Ramos (cell line): ENCODE measurements at regions not wholly inside any gene's neighbourhood (a gene's known extent, or its start where the extent isn't known, plus 50 kb on each side); places are given as distances from the start of the nearest gene placed in this dataset.

ENCODE experiments used
- in situ Hi-C: fragments of 300-500 bp; cut with MboI; formaldehyde crosslinking; loops from one replicate; pipeline ENCODE4 v1.14.3; 2022; ENCODE audit warnings: low sequenced_read_pairs; ENCODE audit not compliant: unreplicated experiment

DNA sequence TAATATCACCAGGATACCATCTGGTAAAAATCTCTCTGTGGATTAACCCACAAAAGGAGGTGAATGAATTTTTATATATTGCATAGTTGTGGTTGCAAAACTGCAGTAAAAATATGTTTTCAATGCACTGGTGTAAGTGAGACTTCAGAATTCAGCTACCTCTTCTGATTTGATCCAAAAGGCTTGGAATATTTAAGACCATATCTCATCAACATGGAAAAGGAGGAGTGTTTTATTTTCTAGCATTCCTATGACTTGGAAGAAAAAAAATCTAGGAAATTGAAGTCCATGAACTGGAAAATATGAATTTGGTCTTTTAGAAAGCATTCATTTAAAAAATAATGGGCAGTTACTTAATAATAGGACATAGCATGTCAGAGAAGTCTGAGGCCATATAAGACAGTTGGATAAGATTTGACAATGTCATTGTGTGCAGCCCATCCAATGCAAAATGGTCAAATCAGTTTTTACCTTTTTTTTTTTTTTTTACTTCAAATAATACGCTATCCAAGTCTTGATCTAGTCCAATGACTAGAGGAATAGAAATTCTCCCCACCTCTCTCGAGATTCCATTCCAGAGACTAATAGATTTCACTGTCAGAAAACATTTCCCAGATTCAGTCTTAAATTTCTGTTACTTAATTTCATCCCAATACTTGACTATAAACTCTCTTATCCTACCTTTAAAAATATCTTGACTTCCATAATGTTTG, 364.9 kb upstream of the PMFBP1 start:
- in situ Hi-C loops: no loop called here

DNA sequence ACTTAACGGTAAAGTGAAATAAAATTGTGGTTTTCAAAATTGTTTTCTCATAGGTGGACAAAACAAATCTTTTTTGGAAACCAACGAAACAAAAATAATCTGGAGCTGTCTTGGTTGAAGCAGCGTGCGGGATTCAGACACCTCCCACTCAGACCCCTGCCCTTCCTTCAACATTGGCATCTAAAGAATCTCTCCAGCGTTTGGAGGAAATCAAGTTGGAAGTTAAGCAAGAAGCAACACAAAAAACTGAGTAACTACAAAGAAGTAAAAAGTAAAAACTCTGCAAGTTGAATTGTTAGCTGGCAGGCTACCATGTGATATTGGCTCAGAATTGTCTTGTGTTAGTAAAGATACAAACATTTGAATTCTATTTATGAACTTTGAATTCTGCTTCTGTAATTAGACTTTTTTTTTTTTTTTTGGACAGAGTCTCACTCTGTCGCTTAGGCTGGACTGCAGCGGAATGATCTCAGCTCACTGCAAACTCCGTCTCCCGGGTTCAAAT, 361.0 kb upstream of the PMFBP1 start:
- in situ Hi-C loops: no loop called here

DNA sequence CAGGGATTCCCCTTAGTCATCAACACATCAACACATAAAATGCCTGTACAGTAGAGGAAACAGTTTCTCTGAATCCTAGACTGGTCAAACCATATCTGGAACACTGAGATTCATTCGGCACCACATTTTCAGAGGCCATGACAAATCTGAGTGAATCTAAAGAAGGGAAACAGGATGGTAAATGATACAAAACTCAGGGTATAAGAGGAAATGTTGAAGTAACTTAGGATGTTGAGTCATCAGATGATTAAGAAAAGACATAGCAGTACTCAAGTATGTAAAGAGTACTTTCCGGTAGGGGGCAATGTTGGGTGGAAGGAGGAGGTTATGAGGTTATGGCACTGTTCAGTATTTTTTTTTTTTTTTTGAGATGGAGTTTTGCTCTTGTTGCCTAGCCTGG, 358.5 kb upstream of the PMFBP1 start:
- in situ Hi-C loops: no loop called here

DNA sequence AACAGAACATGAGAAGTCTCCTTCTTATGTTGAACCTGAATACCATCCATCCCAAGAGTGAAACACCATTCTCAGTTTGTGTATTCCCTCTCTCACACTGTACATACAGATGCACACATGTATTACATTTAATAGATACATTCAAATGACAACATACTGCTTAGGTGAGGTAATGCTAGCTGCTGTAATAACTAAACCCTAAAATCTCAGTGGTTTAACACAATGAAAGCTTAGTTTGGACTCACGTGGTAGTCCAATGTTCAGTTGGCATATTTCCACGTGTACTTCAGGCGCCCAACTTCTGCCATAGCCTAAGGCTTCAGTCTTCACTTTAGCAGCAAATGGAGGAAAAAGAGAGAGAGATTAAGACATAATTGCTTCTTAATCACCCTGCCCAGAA, 351.1 kb upstream of the PMFBP1 start:
- in situ Hi-C loops: no loop called here

DNA sequence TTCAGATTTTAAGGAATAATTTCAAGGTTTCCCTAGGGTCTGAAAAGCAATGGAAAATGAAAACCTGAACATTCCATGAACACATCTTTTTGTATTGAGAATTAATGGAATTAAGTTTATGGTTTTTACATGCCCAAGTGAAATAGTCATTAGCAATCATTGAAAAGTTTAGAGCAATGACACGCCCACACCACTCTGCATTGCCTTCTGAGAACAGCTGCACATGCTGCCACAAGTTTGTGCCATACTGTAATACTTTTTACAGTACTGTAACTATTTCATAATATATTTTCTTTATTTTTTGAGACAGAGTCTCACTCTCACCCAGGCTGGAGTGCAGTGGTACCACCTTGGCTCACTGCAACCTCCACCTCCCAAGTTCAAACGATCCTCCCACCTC, 345.2 kb upstream of the PMFBP1 start:
- in situ Hi-C loops: no loop called here

DNA sequence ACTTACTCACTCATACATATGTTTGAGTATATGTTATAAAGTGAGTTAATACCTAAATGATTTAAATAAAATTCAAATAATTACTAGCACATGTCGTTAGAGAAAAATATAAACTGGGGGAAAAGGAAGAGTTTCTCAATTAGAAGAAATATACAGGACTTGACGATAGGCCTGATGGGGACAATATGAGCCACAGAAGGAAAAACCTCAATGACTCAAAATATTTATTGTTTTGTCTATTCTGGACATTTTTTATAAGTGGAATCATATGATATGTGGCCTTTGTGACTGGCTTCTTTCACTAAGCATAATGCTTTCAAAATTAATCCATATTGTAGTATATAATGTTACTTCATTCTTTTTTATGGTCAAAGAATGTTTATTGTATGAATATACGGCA, 339.2 kb upstream of the PMFBP1 start:
- in situ Hi-C loops: no loop called here

DNA sequence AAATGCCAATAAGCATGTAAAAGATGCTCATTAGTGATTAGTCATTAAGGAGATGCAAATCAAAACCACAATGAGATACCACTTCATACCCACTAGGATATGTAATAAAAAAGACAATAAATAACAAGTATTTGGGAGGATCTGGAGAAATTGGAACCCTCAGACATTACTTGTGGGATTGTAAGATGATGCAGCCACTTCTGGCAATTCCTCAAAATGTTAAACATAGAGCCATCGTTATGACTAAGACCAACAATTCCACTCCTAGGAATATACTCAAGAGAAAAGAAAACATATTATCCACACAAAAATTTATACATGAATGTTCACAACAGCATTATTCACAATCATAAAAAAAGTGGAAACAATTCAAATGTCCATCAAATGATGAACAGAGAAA, 336.2 kb upstream of the PMFBP1 start:
- in situ Hi-C loops: no loop called here

DNA sequence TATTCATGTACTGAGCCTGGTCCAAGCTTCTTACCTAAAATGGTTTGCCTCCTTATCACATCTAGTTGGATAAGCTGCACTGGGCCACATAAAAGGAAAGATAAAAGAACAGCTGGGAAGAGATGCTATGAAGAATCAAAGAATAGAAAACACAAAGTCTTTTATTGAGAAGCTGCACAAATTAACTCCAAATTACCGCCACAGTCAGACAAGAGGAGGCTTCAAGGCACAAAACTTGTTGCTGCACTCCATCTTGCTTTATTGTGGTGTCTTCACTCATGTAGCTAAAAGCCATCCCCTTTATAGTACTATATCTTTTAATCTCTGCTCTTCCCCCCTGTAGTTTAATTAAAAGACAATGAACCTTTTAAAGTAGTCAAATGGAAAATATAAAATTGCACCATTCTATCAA, 330.6 kb upstream of the PMFBP1 start:
- in situ Hi-C loops: no loop called here

DNA sequence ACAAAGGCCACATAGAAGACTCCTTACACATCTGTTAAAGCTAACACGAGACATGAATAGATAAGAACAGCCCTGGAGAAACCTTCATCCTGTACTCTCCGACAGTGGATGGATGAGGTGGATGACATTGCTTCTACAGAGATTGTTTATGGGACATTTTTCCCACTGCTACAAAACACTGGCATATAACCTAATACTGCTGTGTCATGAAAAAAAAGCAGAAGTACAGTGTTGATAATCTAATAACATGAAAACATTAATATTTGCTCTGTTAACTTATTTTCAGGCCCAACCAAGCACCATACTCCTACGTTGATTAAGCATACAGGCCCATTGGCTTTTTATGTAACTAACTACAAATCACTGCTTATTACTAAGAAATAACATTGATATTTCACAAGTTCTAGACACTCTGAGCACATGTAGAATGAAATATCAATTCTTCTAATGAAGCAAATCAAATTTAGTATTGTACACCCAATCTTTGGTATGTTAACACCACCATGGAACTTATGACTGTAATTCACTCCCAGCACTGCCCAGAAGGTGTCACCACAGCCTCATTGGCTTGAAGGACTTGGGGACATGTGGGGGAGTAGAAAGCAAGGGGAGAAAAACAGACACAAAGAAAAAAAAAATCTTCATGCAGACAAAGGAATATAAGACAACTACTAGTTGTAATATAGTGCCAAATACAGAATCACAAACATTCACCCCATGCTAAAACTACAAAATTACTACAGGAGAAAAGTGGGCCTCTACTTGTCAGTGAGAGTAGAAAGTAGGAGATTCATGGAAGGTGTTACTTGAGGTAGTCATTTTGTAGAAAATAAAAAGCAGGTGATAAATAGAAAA, 330.0 kb upstream of the PMFBP1 start:
- in situ Hi-C loops: no loop called here

DNA sequence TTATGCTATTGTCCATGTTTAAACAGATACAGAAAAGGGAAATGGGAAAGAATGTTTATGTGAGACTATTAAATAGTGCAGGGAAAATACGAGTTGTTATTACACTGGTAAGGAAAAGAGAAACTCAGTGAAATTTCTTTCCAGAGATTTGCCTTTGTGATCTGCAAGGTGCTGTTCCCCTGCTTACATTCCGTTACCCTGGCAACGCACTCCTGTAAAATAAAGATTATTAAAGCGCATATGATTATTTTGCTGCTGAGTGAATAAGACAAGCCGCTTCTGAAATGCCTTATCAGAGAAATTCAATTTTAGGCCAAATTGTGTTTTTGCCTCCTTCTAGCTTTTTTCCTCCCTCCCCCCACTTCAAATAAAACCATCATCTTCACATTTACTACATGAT, 328.6 kb upstream of the PMFBP1 start:
- in situ Hi-C loops: no loop called here

DNA sequence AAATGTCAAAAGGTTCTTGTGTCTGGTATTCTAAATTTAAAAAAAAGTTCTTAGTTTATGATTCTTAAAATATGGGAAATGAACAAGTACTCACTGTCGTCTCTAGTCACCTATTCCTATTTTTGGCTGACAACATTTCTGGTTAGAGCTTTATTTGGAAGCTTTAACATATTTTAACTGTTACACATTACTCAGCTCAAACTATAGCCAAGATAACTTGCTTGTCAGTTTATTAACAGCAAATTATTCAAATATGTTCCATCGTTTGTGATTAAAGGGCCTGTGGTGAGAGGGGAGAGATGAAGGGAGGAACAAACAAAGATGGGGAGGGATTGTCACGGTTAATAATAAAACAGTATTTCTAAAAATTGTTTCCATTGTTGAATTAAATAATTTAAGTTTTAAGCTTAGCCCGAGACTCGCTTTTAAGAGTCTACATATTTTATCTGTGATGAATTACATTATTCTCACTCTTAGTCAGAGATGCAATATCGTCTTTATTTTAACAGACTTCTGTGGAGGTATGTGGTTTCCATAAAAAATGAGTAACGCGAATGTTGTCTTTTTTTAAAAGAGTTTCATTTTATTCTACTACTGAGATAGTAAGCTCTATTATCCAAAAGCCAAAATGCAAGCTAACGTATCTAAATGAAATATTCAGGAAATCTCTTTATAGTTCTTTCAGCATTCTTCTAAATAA, 321.9 kb upstream of the PMFBP1 start:
- in situ Hi-C loops: loop anchor here (25.0 kb wide), 1 partner anchor 693 kb away; no protein-coding TSS in a partner anchor

DNA sequence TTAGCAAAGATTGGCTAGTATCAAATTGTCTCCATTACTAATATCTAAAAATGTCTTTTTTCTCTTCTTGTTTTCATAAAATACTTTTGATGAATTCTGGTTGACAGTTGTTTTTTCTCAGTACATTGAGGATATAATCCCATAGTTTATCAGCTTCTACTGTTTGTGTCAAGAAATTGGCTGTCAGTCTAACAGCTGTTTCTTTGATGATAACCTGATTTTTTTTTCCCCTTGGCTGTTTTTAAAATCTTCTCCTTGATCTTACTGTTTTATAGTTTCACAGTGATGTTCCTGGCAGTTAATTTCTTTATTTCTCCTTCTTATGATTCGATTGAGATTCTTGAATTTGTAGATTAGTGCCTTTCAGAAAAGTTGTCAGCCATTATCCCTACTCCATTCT, 315.3 kb upstream of the PMFBP1 start:
- in situ Hi-C loops: loop anchor here (25.0 kb wide), 1 partner anchor 700 kb away; no protein-coding TSS in a partner anchor

DNA sequence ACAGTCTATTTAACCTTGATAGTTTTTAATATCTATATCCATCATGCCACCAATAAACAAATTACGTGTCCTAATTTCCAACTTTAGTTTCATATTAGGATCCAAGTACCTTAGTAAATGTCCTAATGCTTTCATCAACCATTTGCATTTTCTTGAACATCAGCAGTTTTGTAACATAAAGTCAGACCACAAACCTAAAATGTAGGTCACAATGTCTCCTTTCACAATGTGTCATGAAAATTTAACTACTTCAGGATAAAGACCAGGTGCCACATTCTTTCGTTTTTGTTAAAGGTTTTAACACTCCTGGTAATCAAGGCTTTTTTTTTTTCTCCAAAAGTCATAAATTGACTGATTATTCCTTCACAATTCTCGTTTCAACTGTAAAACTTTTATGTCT, 310.7 kb upstream of the PMFBP1 start:
- in situ Hi-C loops: loop anchor here (25.0 kb wide), 1 partner anchor 705 kb away; no protein-coding TSS in a partner anchor

DNA sequence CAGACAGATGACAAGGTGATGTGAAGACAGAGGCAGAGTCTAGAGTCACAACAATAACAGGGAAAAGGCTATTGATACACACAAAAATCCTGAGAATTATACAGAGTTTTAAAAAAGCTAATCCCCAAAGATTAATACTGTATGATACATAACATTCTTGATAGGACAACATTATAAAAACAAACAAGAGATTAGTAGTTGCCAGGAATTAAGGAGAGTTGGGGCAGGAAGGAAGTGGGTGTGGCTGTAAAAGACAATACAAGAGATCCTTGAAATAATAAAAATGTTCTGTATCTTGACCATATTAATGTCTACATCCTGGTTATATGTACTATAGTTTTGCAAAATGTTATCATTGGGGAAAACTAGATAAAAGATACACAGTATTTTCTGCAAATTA, 309.5 kb upstream of the PMFBP1 start:
- in situ Hi-C loops: loop anchor here (25.0 kb wide), 1 partner anchor 706 kb away; no protein-coding TSS in a partner anchor

DNA sequence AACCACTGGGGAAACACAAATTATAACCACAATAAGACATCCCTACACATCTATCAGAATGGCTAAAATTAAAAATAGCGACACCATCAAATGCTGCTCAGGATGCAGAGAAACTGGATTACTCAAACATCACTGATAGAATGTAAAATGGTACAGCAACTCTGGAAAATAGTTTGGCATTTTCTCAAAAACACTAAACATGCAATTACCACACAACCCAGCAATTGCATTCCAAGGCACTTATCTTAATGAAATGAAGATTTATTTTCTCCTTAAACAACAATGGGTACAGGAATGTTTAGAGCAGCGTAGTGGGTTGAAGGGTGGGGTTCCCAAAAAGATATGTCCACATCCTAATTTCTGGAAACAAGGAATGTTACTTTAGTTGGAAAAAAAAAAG, 309.0 kb upstream of the PMFBP1 start:
- in situ Hi-C loops: loop anchor here (25.0 kb wide), 1 partner anchor 706 kb away; no protein-coding TSS in a partner anchor

DNA sequence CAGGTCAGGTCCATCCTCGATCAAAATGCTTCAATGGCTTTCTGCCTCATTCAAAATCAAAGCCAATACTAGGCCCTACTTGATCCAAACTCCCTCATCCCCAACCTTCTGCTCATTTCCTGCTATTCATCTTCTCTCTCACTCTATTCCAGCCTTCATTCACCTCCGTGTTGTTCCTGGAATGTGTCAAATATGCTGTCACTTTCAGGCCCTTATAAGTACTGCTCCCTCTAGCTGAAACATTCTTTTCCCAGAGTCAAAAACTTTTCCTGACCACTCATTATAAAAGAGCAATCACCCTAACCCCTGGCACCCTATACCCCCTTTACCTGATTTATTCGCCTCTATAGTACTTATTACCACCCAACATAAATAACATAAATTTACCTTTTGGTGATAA, 303.7 kb upstream of the PMFBP1 start:
- in situ Hi-C loops: loop anchor here (25.0 kb wide), 1 partner anchor 712 kb away; no protein-coding TSS in a partner anchor

DNA sequence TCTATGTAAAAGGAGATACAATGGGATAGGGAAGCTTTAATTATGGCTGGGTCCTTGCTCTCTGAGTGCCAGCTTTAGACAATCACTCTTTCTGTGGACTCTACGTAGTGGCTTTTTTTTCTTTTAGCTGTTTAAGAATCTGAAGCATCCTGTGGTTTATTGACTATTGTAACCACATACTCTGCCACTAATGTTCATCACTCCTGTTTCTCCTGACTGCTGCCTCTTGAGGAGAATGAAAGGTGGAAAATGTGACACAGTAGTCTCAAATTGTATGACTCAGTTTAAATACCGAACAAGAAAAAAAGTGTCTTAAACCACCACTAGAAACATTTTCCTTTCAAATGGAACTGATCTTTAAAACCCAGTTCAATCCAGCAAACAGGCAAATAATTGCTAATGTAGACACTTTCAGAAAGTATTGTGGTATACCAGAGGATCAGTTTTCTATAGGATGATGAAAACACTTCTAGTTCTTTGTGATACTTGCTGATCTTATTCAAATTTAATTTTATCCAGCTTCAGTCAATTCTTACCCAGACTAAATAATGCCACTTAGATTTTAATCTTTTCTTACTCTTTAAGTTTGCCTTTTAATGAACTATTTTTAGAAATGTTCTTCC, 302.7 kb upstream of the PMFBP1 start:
- in situ Hi-C loops: loop anchor here (25.0 kb wide), 1 partner anchor 713 kb away; no protein-coding TSS in a partner anchor

DNA sequence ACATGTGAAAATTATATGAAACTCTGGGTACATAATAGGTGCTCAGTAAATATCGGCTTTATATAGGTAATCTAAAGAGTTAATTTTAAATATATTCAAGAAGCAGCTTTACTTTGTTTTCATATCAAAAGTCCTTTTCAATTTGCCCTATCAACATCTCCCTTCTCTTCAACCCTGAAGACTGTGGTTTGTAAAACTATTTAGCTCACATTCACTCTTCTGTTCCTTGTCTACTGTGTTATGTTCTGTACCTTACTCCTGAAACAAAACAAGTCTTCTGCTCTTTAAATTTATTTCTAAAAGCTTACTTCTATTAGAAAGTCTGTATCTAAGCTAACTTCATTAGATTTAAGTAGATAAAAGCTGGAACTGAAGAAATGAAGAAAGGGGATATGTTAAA, 301.7 kb upstream of the PMFBP1 start:
- in situ Hi-C loops: no loop called here

DNA sequence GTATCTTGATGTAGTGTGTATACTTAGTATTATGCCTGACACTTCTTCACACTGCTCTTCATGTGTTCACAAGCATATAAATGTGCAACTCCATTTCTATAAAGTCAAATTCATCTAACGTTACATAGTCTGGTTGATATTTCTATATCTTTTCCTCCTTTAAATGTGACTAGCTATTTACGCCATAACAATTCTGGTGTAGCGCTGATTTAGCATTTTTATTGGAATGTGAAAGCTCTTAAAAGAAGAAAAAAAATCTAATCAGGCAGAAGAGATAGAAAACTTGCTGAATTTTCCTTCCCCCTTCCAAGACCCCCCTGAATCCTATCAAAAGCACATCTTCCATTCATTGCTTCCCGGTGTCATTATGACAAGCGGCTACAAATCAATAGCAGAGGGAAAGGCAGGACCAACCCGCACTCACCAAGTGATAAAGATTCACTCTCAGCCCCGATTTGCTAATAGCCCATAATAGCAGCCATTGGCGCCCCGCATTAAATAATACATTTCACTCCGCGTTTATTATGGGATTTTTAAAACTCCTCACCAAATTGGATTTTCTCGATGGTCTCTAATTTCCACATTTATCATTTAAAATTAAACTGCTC, 299.5 kb upstream of the PMFBP1 start:
- in situ Hi-C loops: no loop called here

DNA sequence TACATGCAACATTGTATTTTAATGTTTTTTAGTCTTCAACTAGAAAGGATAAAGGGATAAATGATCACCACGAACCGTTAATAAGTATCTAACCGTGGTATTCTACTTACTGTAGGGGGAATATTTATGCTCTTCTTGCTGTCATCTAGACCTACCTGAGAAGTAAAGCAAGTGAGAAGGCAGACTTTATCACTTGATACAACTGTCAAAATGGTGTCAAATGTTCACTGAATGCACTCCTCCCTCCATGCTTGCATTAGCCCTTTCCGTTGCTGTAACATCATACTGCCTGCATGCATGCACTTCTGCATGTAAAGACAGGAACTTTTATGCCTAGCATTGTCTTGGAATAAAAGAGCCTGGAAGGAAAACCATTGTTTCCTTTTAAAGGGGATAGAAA, 298.6 kb upstream of the PMFBP1 start:
- in situ Hi-C loops: no loop called here
